NCI-H1930 (cell line): ENCODE measurements at regions not wholly inside any gene's neighbourhood (a gene's known extent, or its start where the extent isn't known, plus 50 kb on each side); places are given as distances from the start of the nearest gene placed in this dataset.
"Not testable (repeated sequence)": the region's sequence is repeated elsewhere in the genome, so short reads cannot be mapped to it uniquely, and the experiment has no call there.

Source experiments
- DNase-seq, 2 experiments: peaks; one replicate each; lab custom pipeline; 2025; lab: John Stamatoyannopoulos, UW

GRCh38 chr2:188645986-188646385 is 328.2 kb upstream of the COL3A1 start:
- no peak for DNase-seq

GRCh38 chr2:188647430-188648070 is 326.6 kb upstream of the COL3A1 start:
- no peak for DNase-seq

GRCh38 chr2:188659656-188660406 is 314.3 kb upstream of the COL3A1 start:
- no peak for DNase-seq

GRCh38 chr2:188663301-188663700 is 310.9 kb upstream of the COL3A1 start:
- DNase-seq, result no peak

GRCh38 chr2:188664416-188664815 is 309.8 kb upstream of the COL3A1 start:
- DNase-seq, result no peak

- no peak for DNase-seq
These were observed 309.1 kb upstream of the COL3A1 start for GRCh38 chr2:188664951-188665595.

GRCh38 chr2:188665727-188666304 is 308.4 kb upstream of the COL3A1 start:
- no peak for DNase-seq

- no peak for DNase-seq
These were observed 307.7 kb upstream of the COL3A1 start for GRCh38 chr2:188666503-188666902.

- no peak for DNase-seq
These were observed 306.0 kb upstream of the COL3A1 start for GRCh38 chr2:188668017-188668680.

- peak in 1 of 2 experiments; percentile 32 for DNase-seq
These were observed 298.7 kb upstream of the COL3A1 start for GRCh38 chr2:188675391-188676009.

GRCh38 chr2:188676010-188676400 is 298.2 kb upstream of the COL3A1 start:
- no peak for DNase-seq

- no peak for DNase-seq
These were observed 297.0 kb upstream of the COL3A1 start for GRCh38 chr2:188677142-188677541.

GRCh38 chr2:188678882-188679281 is 295.3 kb upstream of the COL3A1 start:
- DNase-seq, result no peak

- DNase-seq, result no peak
These were observed 291.3 kb upstream of the COL3A1 start for GRCh38 chr2:188682838-188683237.

- DNase-seq, result no peak
These were observed 289.4 kb upstream of the COL3A1 start for GRCh38 chr2:188684795-188685194.

GRCh38 chr2:188693111-188693510 is 281.1 kb upstream of the COL3A1 start:
- no peak for DNase-seq

GRCh38 chr2:188693771-188694170 is 280.4 kb upstream of the COL3A1 start:
- DNase-seq, result no peak

GRCh38 chr2:188695953-188696352 is 278.2 kb upstream of the COL3A1 start:
- DNase-seq, result no peak

- not testable (repeated sequence) for DNase-seq
These were observed 276.0 kb upstream of the COL3A1 start for GRCh38 chr2:188698151-188698550.

GRCh38 chr2:188701836-188702235 is 272.3 kb upstream of the COL3A1 start:
- DNase-seq, result no peak

GRCh38 chr2:188705191-188705590 is 269.0 kb upstream of the COL3A1 start:
- no peak for DNase-seq

GRCh38 chr2:188713961-188714360 is 260.2 kb upstream of the COL3A1 start:
- no peak for DNase-seq
